GM21515 (cell line): ENCODE measurements at regions not wholly inside any gene's neighbourhood (a gene's known extent, or its start where the extent isn't known, plus 50 kb on each side); places are given as distances from the start of the nearest gene placed in this dataset.

Experiments used
- ATAC-seq: cut with Tn5 transposase; IDR thresholded peaks from one replicate; pipeline ENCODE4 v1.9.1; 2021; ENCODE audit not compliant: unreplicated experiment

DNA sequence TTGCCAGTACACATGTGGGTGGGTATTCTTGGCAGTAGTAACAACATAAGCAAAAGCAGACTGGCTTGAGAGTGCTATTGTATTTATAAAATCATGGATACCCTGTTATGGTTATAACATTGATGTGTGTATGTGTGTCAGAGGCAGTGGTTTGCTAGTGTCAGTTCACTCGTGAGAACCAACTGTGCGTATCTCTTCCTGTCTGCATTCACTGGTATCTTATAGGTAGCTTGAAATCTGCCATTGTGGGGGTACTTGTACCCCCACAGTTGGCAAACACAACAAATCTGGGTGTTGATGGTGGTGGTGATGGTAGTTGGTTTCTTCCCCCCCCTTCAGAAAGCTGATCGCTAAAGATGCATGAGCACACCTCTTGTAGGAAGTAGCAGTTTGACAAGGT is 355.8 kb upstream of the SATB1 start:
- ATAC-seq = no peak

DNA sequence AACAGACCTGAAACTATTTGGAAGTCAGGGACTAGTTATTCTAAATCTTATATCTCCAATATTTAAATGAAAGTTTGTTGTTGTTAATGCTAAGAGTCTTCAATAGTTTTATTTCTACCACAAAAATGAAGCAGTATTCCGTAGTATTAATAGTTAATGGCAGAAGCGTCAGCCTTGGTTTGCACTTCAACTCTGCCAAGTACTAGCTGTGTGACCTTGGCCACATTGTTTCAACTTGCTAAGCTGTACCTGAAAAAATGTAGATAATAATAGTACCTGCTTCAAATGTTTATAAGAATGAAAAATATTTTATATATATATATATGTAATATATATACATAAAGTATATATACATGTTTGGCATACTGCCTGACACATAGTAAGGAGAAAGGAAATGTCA is 354.6 kb upstream of the SATB1 start:
- no peak for ATAC-seq

DNA sequence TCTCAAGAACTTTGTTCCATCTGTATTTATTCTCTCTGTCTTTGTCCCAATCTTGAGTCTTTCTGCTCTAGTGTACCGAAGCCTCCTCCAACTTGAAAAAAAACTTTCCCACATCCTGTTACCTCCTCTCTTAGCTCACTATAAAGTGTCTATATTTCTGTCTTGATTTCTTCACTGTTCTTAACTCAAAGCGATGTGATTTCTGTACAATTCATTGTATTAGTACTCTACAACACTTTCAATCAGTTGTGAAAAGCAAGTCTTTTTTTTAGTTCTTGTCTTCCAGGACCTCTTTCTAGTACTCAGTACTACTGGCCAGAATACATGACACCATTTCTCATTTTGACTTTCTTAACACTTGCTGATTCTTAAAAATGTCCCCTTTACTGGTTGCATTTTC is 353.5 kb upstream of the SATB1 start:
- ATAC-seq = no peak

DNA sequence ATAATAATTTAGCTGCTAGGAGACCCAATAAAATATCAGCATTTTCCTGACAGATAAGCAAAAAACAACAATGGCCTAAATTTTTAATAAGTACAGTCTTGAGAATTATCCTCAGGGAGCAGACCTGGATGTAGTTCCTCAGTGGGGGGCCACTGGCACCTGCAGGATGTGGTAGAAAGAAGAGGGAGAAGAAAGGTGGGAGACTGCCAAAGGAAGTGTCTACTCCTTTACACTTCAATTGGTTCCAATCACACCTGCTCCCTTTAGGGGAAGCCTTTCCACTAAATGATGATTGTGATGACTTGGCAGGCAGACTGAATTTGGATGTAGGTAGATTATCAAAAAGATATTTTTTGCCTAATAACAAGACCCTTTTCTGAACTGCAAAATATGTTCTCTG is 353.0 kb upstream of the SATB1 start:
- no peak for ATAC-seq

GRCh38 chr3:18775501-18775900 is 350.4 kb upstream of the SATB1 start:
- no peak for ATAC-seq

DNA sequence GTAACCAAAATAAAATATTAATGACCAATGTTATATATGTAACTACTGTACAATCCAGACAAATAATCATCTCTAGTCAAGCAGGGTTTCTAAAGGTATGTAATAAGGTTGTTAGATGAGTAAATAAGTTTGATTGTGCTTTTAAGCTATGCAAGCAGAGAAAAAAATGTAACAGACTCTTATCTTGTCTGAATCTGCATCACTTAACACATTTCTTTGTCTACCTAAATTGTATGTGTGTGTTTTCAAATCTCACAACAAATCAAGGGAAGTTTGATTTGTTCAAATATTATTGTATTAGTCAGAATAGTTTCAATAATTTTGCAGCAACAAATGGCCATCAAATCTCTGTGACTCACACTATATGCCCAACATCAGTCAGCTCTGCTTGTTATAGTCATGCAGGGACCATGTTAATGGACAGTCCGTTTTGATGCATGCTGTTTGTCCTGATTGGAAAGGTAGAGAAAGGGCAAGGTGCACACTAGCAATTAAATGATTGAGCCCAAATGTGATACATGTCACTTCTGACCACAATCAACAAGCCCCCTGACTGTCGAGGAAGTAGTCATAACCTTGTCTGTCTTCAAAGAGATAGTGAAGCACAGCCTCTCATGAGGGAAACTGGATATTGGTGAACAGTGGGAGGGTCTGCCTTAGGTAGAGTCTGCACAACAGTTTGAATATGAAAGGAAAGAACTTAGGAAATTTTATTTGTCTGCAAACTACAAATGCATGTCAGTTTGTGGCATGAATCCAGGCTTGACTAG is 349.4 kb upstream of the SATB1 start:
- no peak for ATAC-seq

DNA sequence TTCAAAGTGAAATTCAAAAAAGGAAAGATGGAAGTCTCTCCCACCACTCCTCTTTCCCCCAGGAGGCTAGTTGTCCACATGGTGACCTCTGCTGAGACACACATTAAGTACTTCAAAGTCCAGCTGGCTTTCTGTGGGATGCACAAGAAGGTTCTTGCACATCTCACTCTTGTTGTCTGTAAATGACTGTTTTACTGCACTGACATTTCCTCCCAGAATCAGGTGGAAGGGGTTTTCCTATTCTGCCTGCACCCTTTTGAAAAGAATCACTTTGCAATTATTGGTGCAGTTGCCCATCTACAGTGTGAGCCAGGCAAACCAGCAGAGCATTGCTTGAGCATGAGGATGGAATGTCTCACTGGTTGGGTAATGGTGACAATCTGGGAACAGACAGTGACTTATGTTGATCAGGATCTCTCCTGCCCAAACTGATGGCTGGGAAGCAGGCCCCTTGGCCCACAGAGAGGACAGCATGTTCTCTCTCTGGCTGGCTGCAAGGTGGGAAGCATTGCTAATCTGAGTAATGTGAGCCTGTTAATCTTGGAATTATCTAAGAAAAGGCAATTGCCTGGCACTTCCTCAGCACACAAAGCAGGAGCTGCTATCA is 347.7 kb upstream of the SATB1 start:
- ATAC-seq = no peak

DNA sequence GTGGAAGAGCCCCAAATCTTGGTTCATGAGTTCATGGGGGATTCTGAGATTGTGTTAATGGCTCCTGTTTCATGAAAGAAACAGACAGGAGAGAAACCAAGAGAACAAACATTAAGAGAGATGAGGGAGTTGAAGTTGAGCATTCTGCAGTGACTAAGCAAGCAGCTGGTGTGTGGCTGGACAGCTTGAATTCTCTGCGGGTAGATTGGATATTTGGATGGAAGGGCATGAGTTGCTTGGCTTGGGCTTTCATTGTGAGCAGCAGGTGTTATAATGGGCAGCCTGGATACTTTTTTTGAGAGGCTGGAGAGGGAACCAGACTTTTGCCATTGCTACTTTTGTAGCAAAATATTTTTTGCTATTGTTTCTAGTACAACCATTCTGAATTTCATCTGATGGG is 346.8 kb upstream of the SATB1 start:
- no peak for ATAC-seq

DNA sequence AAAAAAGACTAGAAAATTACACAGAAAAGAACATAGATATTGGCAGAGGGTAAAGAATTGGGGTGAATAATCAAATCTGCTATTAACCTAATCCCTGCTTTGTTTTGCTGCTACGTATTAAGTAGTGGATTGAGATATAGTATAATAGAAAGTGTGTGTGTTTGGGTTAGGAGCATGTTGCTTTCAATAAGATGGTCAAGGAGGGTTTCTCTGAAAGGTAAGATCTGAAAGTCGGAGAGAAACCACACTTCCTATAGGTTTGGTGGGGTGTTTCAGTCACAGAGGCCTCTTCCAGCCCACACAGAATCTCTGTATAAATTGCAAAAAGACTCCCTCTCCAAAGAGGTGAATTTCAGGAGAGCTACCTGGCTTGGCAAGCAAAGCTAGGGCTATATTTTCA is 345.7 kb upstream of the SATB1 start:
- ATAC-seq = no peak

- no peak for ATAC-seq
Observed at GRCh38 chr3:18767756-18768303, 342.7 kb upstream of the SATB1 start.

GRCh38 chr3:18766974-18767373 is 341.8 kb upstream of the SATB1 start:
- no peak for ATAC-seq

DNA sequence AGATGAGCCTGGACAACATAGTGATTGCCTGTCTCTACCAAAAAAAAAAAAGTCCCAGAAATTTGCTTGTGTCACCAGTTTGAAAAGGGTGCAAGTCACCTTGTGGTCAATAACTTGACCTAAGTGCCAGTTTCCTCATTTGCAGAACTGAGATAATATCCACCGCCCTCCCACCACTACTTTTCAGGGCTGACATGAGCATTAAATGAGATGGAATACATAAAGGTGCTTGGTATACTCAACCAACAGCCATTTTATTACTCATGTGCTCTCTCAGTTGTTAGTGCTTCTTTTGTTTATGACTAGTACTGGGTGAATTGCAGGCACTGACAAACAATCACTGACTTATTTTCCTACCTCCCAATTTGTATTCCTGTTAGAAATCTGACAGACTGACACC is 340.5 kb upstream of the SATB1 start:
- no peak for ATAC-seq

DNA sequence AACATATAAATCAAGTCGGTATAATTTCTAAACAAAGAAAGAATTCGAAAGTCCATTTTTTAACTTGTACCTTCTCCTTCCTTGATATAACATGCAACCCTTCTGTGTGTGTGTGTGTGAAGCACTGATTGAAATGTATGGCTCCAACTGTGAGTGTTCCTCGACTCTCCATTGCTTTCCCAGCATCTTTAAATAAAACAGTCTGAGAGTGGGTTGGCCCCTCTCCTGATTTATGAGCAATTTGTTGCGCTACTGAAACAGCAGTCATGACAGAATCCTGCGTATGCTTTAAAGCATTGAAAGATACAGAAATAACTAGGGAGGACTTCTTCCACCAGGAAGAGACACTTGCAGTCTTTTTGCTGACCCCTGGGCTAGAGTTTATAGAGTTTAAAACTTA is 340.0 kb upstream of the SATB1 start:
- no peak for ATAC-seq

DNA sequence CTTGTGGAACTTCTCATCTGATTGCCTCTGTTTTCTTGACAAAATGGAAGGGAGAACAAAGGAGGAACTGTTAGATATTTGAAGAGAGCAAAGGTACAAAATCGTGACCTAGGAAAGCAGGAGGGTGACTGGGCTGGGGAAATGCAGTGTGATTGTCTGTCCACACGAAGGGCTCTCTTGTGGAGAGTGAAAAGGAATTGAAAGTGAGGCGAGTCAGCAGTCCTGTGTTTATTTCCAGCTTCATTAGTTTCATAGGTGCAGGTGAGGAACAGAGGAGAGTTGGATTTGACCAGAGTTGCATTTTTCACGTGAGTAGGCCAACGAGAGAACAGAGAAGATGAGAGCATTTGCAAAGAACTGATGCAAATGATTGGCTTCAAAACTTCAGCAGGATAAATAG is 336.4 kb upstream of the SATB1 start:
- ATAC-seq = no peak

DNA sequence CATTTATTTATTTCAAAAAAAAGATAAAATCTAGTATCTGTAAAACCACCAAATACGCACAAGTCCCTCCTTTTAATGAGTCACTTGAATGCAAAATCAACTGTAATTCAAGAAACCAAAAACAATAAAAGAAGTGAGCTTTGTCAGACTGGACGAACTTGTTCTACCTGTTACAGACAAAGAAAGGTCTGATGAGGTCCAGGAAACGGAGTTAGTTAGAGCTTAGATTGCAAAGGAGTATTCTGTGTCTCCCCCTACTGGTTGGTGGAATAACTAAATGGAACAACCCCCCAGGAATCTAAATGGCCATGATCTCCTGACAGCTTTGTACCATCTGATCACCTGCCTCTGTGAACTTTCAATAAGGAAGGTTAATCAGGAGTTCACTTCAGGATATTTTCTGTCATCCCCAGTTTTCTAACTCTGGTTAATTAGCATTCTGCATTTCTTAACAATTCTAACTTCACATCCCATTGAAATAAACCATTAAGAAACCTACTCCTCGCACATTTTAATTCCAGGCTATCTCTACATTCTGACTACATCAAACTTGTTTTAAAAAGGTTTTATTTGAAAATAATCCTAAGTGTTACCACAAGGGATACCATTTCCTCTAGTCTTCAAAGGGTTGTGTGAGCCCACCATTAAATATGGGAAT is 333.0 kb upstream of the SATB1 start:
- ATAC-seq = peak; percentile 88

GRCh38 chr3:18757476-18757875 is 332.3 kb upstream of the SATB1 start:
- ATAC-seq = no peak

DNA sequence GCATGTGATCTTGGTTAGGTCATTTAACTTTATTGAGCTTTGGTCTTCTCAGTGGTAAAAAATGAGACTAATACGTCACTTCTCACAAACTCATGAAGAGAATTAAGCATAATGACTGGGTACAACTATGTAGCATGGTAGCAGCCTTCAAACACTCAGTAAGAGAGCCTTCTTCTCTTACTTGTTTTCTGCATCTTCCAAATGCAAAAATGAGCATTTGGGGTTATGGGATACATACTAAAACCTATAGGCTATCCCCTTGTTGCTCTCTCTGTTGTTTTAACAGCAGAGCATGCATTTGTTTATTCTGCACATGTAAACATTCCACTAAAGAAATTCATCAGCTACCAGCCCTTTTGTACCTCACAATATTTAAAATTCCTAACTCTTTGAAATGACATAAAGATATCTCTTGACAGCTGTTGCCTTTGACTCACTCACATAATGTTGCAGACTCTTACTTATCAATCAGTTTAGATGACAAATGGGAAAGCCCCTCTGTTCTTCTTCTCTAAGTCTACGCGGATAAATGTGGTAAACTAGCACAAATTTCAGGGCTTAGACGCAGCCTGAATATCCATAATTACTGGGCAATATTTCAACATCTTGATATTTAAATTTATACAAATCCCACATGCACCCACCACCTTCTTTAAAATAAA is 327.3 kb upstream of the SATB1 start:
- no peak for ATAC-seq

GRCh38 chr3:18751514-18751913 is 326.4 kb upstream of the SATB1 start:
- no peak for ATAC-seq

DNA sequence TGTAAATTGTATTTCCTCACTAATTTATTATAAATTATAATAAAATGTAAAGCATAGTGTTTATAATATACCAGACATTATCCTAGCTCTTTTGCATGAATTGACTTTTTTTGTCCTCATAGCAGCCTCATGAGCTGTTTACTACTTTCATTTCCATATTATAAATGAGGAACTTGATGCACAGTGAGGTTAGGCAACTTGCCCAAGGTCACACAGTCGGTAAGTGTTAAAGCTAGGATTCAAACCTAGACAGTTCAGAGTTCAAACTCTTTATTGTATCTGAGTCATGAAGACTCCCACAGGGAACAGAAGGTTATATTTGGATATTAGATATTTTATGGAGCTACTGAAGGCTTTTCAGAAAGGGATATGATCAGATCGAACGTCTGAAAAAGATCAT is 322.2 kb upstream of the SATB1 start:
- ATAC-seq = no peak

GRCh38 chr3:18745472-18745871 is 320.3 kb upstream of the SATB1 start:
- no peak for ATAC-seq

DNA sequence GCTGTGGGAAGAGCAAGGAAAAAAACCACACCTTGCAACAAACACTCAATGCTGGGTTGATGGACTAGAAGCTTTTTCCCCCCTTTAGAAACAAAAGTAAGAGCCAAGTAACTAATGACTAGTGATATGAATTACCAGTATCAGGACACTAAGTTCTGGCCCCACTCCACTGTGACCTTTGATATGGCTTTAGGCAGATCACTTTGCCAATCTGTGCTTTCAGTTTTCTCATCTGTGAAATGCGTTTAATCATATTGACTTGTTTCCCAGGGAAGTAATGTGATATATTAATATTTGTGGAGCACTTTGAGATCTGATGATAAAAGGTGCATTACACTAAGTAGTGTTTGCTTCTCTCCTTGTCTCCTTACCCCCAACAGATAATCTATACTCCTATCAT is 319.3 kb upstream of the SATB1 start:
- ATAC-seq = no peak

DNA sequence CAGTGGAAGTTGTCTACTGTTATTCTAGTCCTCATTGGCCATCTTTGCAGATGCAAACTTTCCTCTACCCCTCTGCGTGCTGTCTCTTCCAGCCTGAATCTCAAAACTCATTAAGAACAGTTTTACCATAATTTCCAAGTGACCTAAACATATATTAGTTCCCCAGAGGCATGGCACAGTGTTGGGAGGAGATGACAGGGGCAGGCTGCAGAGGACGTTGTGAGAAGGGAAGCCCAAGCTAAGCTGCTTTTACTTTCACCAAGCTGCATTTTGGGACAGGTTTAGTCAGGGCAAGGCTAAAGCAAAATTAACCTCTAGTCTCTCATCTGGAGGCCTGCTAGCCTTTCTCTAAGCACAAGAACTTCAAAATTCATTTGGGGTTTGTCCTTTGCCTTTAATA is 318.6 kb upstream of the SATB1 start:
- ATAC-seq = no peak
